Endothelial cell of umbilical vein (primary cell): ENCODE measurements at regions not wholly inside any gene's neighbourhood (a gene's known extent, or its start where the extent isn't known, plus 50 kb on each side); places are given as distances from the start of the nearest gene placed in this dataset.

Experiments used
- CTCF ChIP-seq, 2 donors: IDR thresholded peaks; 1 replicate in 1 of 2; 2 replicates in 1 of 2; pipeline ENCODE4 v1.5.1; 2011; ENCODE audit warnings: low read length in 2 of 2, mild to moderate bottlenecking in 2 of 2, moderate library complexity in 2 of 2, control low read depth in 1 of 2, inconsistent platforms in 1 of 2, low read depth in 1 of 2; ENCODE audit not compliant: insufficient read depth in 1 of 2; ENCODE audit errors: extremely low read depth in 1 of 2
- EZH2 ChIP-seq: IDR thresholded peaks from 2 replicates; pipeline ENCODE4 v1.6.1; 2012; ENCODE audit warnings: borderline replicate concordance, low read depth, mild to moderate bottlenecking, moderate library complexity, low read length, inconsistent platforms; ENCODE audit not compliant: severe bottlenecking
- MYC ChIP-seq: IDR thresholded peaks from one replicate; pipeline ENCODE4 v1.6.1; 2011; ENCODE audit warnings: mild to moderate bottlenecking, low read depth, low read length
- POLR2A ChIP-seq: IDR thresholded peaks from 2 replicates; pipeline ENCODE4 v1.6.1; 2012; ENCODE audit warnings: low read depth, mild to moderate bottlenecking, control low read depth, low read length
- POLR2AphosphoS5 ChIP-seq: IDR thresholded peaks from 2 replicates; pipeline ENCODE4 v1.6.1; 2012; ENCODE audit warnings: low read depth, mild to moderate bottlenecking, control low read depth, low read length, moderate library complexity; ENCODE audit not compliant: insufficient read depth
- TF ChIP-seq, protein P1 (sequence below): IDR thresholded peaks from 2 replicates; pipeline ENCODE4 v1.6.1; 2011; ENCODE audit not compliant: insufficient read depth, insufficient read length

DNA sequence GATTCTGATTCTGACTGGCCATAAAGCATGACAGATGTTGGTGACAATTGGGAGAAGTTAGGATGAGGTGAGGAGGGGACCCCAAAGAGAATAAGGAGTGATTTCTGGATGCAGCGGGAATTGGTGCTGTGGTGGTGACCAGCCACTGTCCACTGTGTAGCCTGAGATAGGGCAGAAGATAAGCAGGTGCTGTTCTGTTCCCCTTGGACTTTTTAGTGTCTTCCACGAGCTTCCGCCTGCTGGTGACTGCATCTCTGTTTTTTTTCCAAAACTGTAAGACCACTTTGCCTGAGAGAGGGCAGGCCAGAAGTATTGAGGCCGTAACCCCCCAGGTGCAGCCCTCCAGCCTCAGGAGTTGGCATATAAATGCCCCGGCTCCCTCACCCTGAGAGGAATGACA, 161.2 kb upstream of the MYL2 start:
- TF ChIP-seq POLR2AphosphoS5 (no peak), CTCF (IDR thresholded peaks at IDR 0.05; ENCODE audit: extremely low read depth in 1 of 2, insufficient read depth in 1 of 2, low read depth in 1 of 2, low read length in 2 of 2) (no peak), EZH2 (no peak), POLR2A (no peak), MYC (no peak)
- TF ChIP-seq, protein P1, sequence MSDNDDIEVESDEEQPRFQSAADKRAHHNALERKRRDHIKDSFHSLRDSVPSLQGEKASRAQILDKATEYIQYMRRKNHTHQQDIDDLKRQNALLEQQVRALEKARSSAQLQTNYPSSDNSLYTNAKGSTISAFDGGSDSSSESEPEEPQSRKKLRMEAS = no peak
